ENCODE measurements at regions not wholly inside any gene's neighbourhood (a gene's known extent, or its start where the extent isn't known, plus 50 kb on each side); places are given as distances from the start of the nearest gene placed in this dataset.

DNA sequence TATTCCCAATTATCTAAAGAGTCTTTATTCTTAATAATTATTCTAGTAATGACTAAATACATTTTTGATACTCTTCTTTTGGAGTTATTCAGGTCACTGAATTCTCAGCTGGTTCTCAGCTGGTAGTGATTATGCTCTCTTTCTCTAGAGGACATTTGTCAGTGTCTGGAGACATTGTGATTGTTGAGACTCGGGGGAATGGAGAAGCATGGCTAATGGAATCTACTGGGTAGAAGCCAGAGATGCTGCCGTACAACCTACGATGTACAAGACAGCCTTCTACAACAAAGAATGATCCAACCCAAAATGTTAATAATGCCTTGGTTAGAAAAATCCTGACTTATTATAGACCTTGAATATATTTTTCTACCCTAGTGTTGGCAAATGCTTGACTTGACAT lies 149.2 kb upstream of the ANKRD50 start:
- Histone ChIP-seq H3K4ac (replicated peaks; ENCODE audit: insufficient read length, low read depth, low read length) (no peak overlapping the region), H4K91ac (replicated peaks; ENCODE audit: insufficient read length, low read length) (no peak overlapping the region), H3K4me2 (ENCODE audit: insufficient read depth in 1 of 2, low read depth in 2 of 2, low read length in 2 of 2) (no peak overlapping the region), H3K9me3 (ENCODE audit: insufficient read depth in 2 of 2, low read depth in 1 of 2, low read length in 1 of 2) (no peaks in the 10 kb centered on the region), H3K79me2 (ENCODE audit: control insufficient read depth in 1 of 2, insufficient read depth in 2 of 2, low read length in 2 of 2) (no peaks in the 10 kb centered on the region), H2AFZ (ENCODE audit: low read length) (no peak overlapping the region), H2BK5ac (ENCODE audit: low read depth, low read length) (no peak overlapping the region), H3K4me1 (replicated peaks in 1 of 4; ENCODE audit: control insufficient read depth in 3 of 4, insufficient read depth in 4 of 4, low read length in 3 of 4) (no peaks in the 10 kb centered on the region), H2AK5ac (ENCODE audit: low read depth, low read length) (no peak overlapping the region), H2BK12ac (ENCODE audit: low read depth, low read length) (no peak overlapping the region), H2BK15ac (ENCODE audit: low read length) (no peak overlapping the region), H3K27ac (ENCODE audit: low read depth, low read length) (no peak overlapping the region), H4K20me1 (replicated peaks in 1 of 2; ENCODE audit: control insufficient read depth in 1 of 2, insufficient read depth in 2 of 2, low read length in 2 of 2) (no peaks in the 10 kb centered on the region), H3K23me2 (ENCODE audit: low read depth, low read length) (no peaks in the 10 kb centered on the region), H3K56ac (replicated peaks; ENCODE audit: insufficient read length, low read depth, low read length) (no peak overlapping the region), H3K9ac (replicated peaks in 1 of 4; ENCODE audit: extremely low read depth in 1 of 4, low read depth in 3 of 4, low read length in 3 of 4) (no peak overlapping the region), H3K18ac (ENCODE audit: extremely low read depth, low read length) (no peak overlapping the region), H3K36me3 (ENCODE audit: control insufficient read depth in 2 of 4, insufficient read depth in 4 of 4, low read length in 3 of 4) (no peaks in the 10 kb centered on the region), H2BK20ac (ENCODE audit: low read length) (no peak overlapping the region), H3K14ac (ENCODE audit: insufficient read length) (no peak overlapping the region), H3K27me3 (replicated peaks in 1 of 4; ENCODE audit: control insufficient read depth in 3 of 4, extremely low read depth in 1 of 4, insufficient read depth in 3 of 4, low read length in 3 of 4) (no peaks in the 10 kb centered on the region), H3K23ac (ENCODE audit: insufficient read length) (no peak overlapping the region), H4K8ac (ENCODE audit: extremely low read depth, insufficient read depth, low read length) (no peak overlapping the region), H2BK120ac (replicated peaks; ENCODE audit: low read depth, low read length) (no peak overlapping the region), H3K79me1 (ENCODE audit: low read depth, low read length) (no peaks in the 10 kb centered on the region), H4K5ac (ENCODE audit: insufficient read length, low read depth, low read length) (no peak overlapping the region), H3K4me3 (ENCODE audit: extremely low read depth in 1 of 4, insufficient read depth in 2 of 4, low read depth in 3 of 4, low read length in 4 of 4) (no peak overlapping the region)
- no peak for DNase-seq (ENCODE audit: low read depth in 1 of 2, low spot score in 2 of 2)
- no peak for FAIRE-seq
- POLR2A ChIA-PET (ENCODE audit: partially characterized antibody) = no interaction called here
- 100% methylated on average over 3 of the region's 3 CpGs; no CpG with 5 or more reads in 1 of the 2 experiments for WGBS, 2 experiments (ENCODE audit: extremely low coverage in 1 of 2, insufficient coverage in 1 of 2, insufficient read length in 1 of 2, insufficient replicate concordance in 2 of 2, low coverage in 1 of 2, low lambda C conversion rate in 2 of 2, missing lambda C conversion rate in 1 of 2)
- CTCF ChIA-PET (ENCODE audit: partially characterized antibody) = no interaction called here
- no peak for TF ChIP-seq EP300 (IDR thresholded peaks at IDR 0.05; ENCODE audit: borderline replicate concordance in 1 of 2, low read depth in 2 of 2, low read length in 2 of 2)
- TF ChIP-seq TAF1 (IDR thresholded peaks at IDR 0.05; ENCODE audit: low read depth, low read length) = no peak

All from H1 (cell line).